ENCODE measurements at regions not wholly inside any gene's neighbourhood (a gene's known extent, or its start where the extent isn't known, plus 50 kb on each side); places are given as distances from the start of the nearest gene placed in this dataset.
A peak's percentile ranks its signal among the peaks of the same experiment; 100 is the strongest.

- H3K4me3 ChIP-seq (ENCODE audit: low read length) = no peak overlapping the region
- no peak for DNase-seq (ENCODE audit: low read depth)
- no peak for TF ChIP-seq CTCF (IDR thresholded peaks at IDR 0.05; ENCODE audit: insufficient read depth, low read depth, low read length, missing control alignments)
Observed at GRCh38 chr4:165699055-165699454, 174.0 kb upstream of the TLL1 start.

GRCh38 chr4:165700855-165701254 is 172.2 kb upstream of the TLL1 start:
- peak; percentile 67 for TF ChIP-seq CTCF (IDR thresholded peaks at IDR 0.05; ENCODE audit: insufficient read depth, low read depth, low read length, missing control alignments)
- peak; percentile 54 for DNase-seq (ENCODE audit: low read depth)
- H3K4me3 ChIP-seq (ENCODE audit: low read length) = no peak overlapping the region

GRCh38 chr4:165707128-165707527 is 165.9 kb upstream of the TLL1 start:
- no peak for TF ChIP-seq CTCF (IDR thresholded peaks at IDR 0.05; ENCODE audit: insufficient read depth, low read depth, low read length, missing control alignments)
- H3K4me3 ChIP-seq (ENCODE audit: low read length) = no peak overlapping the region
- no peak for DNase-seq (ENCODE audit: low read depth)

- DNase-seq (ENCODE audit: low read depth) = peak; percentile 1
- no peak overlapping the region for H3K4me3 ChIP-seq (ENCODE audit: low read length)
- no peak for TF ChIP-seq CTCF (IDR thresholded peaks at IDR 0.05; ENCODE audit: insufficient read depth, low read depth, low read length, missing control alignments)
Observed at GRCh38 chr4:165709516-165709915, 163.5 kb upstream of the TLL1 start.

GRCh38 chr4:165709973-165710526 is 163.0 kb upstream of the TLL1 start:
- DNase-seq (ENCODE audit: low read depth) = peak; percentile 61
- TF ChIP-seq CTCF (IDR thresholded peaks at IDR 0.05; ENCODE audit: insufficient read depth, low read depth, low read length, missing control alignments) = no peak
- no peak overlapping the region for H3K4me3 ChIP-seq (ENCODE audit: low read length)

- TF ChIP-seq CTCF (IDR thresholded peaks at IDR 0.05; ENCODE audit: insufficient read depth, low read depth, low read length, missing control alignments) = no peak
- no peak for DNase-seq (ENCODE audit: low read depth)
- H3K4me3 ChIP-seq (ENCODE audit: low read length) = no peak overlapping the region
Observed at GRCh38 chr4:165711436-165711835, 161.6 kb upstream of the TLL1 start.

GRCh38 chr4:165711912-165712311 is 161.1 kb upstream of the TLL1 start:
- H3K4me3 ChIP-seq (ENCODE audit: low read length) = no peak overlapping the region
- no peak for DNase-seq (ENCODE audit: low read depth)
- TF ChIP-seq CTCF (IDR thresholded peaks at IDR 0.05; ENCODE audit: insufficient read depth, low read depth, low read length, missing control alignments) = no peak
